Activated CD4-positive, alpha-beta T cell treated with anti-CD3 and anti-CD28 coated beads, Interleukin-2, amount 50 U/mL, for 16 hours (primary cell): ENCODE measurements at regions not wholly inside any gene's neighbourhood (a gene's known extent, or its start where the extent isn't known, plus 50 kb on each side); places are given as distances from the start of the nearest gene placed in this dataset.
"Not testable (repeated sequence)": the region's sequence is repeated elsewhere in the genome, so short reads cannot be mapped to it uniquely, and the experiment has no call there.

Source experiments
- DNase-seq: peaks from one replicate; pipeline ENCODE4 v3.0.0-alpha.2; 2020

DNA sequence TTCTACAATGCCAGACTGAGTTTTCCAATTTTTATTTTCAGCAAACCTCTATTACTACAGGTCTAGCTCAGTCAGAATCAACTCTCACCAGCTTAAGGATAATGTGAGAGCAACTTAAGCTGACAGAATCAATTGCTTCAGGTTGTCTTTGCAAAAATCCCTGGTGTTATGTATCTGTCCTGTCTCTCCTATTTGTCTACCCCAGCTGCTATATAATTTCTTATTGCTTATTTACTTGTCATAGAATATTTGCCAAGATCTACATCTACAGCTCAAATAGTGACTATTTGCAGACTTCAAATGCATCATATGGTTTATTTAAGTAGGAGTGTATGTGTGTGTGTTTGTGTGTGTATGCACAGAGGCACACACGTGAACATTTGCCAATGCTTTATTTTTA is 54.1 kb downstream of the FOXG1 start:
- no peak for DNase-seq

DNA sequence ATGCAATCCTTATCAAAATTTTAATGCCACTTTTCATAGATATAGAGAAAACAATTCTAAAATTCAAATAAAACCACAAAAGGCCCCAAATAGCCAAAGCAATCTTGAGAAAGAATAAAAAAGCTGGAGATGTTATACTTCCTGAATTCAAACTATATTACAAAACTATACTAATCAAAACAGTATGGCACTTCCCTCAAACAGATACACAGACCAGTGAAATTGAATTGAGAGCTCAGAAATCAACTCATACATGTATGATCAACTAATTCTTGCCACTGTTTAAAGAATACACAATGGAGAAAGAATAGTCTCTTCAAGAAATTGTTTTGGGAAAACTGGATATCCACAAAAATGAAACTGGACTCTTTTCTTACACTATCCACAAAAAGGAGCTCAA is 55.4 kb downstream of the FOXG1 start:
- DNase-seq, result no peak

DNA sequence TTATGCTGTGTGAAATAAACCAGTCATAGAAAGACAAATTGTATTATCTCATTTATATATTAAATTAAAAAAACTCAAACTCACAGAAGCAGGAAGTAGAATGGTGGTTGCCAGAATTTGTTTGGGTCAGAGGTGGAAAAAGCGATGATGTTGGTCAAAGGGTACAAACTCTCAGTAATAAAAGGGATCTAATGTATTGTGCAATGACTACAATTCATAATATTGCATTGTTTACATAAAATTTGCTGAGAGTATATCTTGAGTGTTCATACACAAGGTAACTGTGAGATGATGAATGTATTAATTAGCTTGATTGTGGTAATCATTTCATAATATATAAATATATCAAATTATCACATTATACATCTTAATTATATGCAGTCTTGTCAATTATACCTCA is 56.7 kb downstream of the FOXG1 start:
- no peak for DNase-seq

DNA sequence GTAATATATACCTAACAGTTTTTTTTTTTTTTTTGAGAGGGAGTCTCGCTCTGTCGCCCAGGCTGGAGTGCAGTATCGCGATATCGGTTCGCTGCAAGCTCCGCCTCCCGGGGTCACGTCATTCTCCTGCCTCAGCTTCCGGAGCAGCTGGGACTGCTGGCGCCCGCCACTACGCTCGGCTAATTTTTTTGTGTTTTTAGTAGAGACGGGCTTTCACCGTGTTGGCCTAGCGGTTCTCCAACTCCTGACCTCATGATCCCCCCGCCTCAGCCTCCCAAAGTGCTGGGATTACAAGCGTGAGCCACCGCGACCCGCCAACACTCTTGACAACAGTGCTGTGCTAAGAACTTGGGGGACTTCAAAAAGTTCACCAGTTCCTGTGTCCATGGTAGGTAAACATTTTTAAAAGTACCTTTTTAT is 63.5 kb downstream of the FOXG1 start:
- no peak for DNase-seq

DNA sequence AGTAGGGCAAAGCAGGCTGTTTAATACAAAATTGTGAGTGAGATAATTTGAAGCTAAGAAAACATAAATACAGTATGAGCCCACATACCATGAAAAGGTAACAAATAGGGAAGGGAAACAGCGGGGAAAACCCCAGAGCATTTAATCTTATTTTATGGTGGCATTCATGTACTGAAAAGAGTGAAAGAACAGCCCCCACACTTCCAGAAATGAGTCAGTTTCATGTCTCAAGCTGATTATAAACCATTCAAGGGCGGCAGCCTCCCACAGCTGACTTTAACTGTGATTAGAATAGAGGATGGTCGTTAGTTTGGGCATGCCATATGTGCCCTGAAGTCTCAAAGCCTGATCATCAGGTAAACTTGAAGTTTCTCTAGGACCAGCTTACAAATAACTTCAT is 64.5 kb downstream of the FOXG1 start:
- peak; percentile 9 for DNase-seq

DNA sequence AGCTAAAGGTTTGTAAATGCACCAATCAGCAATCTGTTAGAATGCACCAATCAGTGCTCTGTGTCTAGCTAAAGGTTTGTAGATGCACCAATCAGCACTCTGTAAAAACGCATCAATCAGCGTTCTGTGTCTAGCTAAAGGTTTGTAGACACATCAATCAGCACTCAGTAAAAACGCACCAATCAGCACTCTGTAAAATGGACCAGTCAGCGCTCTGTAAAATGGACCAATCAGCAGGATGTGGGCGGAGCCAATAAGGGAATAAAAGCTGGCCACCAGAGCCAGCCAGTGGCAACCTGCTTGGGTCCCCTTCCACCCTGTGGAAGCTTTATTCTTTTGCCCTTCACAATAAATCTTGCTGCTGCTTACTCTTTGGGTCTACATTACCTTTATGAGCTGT is 76.0 kb downstream of the FOXG1 start:
- not testable (repeated sequence) for DNase-seq

DNA sequence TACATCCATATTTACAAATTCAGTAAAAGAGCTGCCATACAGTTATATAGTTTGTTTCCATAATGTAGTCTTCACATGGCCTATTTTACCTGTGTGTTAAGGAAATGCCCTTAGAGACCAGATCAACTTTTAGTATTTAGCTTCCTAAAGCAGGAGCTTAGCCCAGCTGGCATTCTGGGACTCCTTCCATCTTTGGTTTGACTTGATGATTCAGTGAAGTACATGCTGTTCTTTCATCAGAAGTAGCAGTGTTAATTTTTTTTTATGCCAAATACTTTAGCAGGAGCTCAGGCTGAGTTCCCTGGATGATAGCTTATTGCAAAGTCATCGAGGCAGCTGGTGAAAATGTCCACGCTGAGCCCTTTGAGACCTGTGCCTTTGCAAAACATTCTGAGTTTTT is 101.0 kb downstream of the FOXG1 start:
- no peak for DNase-seq

DNA sequence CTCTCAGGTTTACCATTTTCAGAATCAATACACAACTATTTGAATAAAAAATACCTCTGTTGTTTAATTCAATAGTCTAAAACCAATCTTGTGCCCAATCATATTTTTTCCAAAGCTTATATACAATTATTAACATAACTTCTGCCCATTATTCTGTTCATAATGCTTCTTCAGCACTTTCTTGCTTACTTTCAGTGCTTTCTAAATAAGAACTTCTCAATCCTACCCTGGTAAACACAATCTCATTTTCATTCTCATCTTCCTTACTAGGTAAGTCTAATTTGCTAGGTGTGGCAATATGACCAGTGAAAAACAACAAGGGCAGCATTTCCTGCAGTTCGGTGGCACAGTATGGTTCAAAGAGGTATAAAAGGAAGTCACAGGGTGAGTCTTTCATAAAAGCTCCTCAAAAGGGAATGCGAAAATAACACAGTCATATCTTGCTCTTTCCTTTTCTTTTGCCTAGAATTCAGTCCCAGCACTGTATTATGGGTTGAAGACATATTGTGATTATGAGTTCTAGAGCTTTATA is 103.5 kb downstream of the FOXG1 start:
- DNase-seq, result no peak

DNA sequence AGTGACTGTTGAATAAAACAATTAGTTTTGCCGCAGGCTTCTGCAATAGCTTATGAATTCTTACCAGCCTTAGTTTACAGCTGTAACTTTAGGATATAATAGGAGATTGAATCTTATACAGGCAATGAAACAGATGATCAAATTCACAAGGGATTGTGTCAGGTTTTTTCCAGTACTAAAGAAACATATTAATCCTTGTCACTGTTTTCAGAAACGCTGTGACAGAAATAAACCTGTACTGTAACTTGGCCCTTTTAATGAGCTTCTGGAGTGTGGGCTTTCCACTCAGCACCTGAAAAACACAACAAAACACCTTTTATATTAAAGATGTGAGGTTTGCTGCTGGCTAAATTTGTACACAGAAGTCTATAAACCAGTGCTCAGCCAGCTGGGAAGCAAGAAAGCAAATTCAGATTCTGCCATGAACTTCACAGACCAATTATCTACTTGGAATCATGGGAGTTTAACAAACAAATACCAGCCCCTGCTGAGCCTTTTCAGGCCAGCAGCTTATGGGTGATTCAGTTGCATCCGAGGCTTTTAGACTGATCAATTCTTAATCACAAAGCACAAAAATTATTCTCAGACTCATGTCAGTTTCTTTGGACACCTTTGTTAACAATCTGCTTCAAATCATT is 109.5 kb downstream of the FOXG1 start:
- DNase-seq, result no peak

DNA sequence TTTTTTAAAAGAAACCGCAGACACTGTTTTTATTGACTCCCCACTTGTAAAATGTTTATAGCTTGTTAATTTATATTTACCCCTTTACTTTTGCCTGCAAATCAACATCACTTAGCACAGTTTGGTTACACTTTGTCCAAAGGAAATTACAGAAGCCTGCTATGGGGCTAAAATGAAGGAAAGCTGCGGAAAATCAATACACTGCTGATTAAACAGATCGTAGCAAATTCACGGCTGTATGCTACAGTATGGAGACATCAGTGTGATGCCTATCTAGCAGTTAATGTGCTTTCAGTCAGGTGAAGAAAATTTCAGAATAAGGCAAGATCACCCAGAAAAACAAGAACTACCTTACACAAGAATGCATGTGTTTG is 110.0 kb downstream of the FOXG1 start:
- no peak for DNase-seq

DNA sequence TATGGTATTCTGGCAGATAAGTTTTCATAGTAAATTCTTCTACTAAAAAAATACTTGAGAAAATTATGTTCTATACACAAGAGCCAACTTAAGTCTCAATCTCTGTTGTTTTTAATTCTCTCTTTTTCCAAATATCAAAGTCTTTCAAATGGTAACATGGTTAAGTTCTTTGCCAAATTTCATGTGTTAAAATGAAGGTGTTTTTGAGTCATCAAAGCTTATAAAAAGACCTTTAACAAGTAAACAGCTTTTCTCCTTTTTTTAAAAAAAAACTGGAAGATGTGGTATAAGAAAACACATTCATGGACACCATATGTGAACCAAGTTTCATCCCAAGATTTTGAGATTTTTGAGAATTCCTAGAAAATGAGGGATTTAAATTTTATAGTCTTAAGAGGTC is 111.3 kb downstream of the FOXG1 start:
- DNase-seq, result no peak

DNA sequence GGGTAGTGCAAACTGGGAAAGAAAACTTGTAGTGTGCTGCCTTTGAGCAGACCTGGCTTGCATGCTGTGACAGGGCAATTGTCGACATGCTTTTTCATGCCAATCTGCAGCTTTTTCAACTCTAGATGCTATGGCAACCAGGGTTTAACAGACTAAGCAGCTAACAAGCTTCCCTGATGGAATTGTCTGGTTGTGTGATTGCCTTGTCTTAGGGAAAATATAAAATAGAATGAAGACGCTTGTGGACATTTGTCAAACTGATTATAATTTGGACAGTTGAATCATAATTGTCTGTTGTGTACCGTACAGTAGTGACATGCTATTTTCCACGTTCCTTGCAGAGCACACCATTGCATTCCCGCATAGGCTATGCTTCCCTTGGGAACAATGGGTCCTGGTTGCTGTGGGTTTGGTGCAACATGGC is 113.0 kb downstream of the FOXG1 start:
- DNase-seq, result no peak

DNA sequence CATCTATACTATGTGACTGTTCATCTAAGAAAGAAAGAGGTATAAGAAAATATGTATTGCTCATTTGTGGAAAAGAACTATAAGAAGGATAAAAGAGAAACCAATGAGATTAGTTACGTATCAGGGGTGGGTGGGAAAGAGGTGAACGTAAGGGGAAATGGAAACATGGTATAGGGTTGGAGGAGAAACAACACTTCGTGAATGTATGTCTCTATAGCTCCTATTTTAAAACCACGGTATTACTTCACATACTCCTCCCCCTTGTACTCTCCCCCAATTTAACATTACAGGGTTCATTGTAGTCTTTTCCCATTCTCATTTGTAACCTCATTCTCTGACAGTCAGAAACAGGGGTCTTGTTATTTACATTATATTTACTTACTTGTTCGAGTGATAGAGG is 120.4 kb downstream of the FOXG1 start:
- DNase-seq, result no peak

DNA sequence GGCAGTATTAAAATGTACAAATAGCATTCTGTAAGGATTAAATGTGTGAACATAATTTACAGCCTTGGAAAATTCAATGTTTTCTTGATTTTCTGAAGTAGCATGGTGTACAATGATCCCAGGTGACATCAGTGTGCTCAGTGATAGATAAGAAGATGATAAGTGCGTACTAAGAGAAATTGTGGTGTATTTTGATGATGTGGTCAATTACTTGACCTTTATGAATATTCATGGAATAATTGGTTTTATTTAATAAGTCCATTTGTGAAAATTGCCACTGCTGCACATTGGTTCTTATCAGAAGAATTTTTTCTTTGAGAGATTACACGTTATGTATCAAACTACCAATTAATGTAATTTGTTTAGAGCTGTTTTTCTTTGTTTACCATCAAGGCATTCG is 128.8 kb downstream of the FOXG1 start:
- DNase-seq, result no peak

DNA sequence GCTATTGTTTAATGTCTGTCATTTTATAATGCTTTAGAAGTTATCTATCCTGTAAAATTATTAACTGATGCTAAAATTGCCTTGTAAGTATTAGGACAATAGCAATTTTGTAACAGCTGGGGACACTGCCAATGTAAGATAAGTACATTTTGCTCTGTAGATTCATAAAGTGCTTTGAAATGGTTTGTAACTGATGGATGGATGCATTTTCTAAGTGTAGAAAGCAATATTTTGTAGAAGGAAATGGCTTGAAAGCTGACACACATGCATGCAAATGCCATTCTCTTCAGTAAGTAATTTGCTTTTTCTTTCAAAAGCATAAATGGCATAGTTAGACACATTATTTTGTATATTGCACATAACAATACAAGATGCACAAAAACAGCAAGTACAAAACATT is 129.8 kb downstream of the FOXG1 start:
- DNase-seq, result no peak

DNA sequence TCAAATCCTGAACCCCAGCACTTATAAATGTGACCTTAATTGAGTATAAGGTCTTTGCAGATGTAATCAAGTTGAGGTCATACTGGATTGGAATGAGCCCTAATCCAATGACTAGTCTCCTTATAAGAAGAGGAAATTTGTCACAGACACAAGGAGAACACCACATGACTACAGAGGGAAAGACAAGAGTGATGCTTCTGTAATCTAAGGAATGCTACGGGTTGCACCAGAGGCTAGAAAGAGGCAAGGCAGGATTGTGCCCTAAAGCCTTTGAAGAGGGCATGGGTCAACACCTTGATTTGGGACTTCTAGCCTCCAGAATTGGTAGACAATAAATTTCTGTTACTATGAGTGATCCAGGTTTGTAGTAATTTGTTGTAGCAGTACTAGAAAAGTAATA is 135.0 kb downstream of the FOXG1 start:
- DNase-seq, result no peak

DNA sequence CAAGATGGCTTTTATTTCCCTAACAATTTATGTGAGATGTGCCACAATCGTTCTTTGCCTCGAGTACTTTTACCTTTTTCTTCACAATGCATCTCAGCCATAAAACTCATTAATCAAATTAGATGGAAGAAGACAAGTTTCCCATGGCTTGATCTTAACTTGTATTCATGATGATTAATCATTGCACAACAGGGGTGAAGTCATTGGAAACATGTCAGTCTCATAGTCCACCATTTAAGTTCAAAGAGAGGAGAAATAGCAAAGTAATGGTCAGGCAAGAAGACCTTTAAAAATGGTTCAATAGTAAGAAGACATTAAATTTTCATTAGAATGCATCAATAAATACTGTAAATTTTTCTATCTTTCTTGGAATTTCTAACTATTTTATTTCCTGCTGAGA is 136.3 kb downstream of the FOXG1 start:
- DNase-seq, result no peak

DNA sequence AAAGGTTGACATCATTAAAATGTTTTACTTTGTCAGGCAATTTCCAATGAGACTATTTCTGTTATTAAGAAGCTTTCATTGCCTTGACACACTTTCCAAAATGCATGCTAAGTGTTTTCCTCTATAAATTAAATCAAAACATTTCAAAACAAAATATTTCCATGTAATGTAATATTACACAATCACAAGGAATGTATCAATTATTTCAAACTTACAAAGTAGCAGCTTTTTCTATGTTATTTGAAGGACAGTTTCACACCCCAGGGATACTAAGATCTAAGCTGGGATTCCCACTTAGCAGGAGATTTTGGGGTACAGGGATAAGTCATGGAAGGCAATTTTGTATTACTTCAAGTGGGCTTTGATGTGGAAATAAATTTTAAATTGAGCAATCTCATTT is 144.9 kb downstream of the FOXG1 start:
- no peak for DNase-seq

DNA sequence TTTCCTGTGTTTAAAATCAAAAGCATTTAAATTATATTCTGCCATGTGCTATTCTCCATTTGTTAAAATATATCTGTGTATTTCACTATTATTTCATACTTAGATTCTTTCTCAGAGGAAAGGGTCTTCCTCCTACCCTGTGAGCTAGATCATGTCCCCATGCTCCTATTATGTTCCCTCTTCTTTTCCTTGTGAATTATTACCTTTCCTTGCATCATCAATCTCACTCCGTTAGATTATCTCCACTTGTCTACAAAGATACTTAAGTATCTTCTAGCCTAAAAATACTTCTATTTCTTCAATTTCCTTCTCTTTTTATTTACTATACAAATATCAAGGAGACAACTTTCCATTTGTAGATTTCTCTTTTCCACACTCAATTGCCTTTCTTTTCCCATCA is 146.5 kb downstream of the FOXG1 start:
- no peak for DNase-seq

DNA sequence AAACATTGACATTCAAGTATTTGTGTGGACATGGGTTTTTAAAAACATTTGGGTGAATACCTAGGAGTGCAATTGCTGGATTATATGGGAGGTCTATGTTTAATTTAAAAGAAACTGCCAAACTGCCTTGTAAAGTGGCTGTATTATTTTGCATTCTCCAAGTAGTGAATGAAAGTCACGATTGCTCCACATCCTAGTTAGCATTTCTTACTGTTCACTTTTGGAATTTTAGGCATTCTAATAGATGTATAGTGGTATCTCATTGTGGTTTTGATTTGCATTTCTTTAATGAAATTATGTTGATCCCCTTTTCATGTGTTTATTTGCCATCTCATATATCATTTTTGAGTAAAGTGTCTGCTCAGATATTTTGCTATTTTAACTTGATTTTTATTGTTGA is 159.5 kb downstream of the FOXG1 start:
- DNase-seq, result no peak

DNA sequence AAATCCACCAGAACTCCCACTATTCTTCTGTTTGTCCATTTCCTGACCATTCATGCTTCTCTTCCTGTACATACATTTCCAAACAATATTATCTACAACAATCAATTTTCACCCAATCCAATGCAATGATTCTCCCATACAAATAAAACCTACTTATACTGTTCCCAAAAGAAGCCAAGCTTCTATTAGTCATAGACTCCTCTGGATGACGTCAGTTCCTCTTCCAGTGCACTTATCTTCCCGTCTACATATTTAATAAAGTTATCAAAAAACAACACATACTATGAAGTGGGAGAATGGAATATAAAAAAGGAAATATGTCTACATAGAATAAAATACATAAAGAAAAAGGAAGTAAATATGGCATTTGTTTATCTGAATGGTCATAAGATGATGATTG is 165.4 kb downstream of the FOXG1 start:
- no peak for DNase-seq

DNA sequence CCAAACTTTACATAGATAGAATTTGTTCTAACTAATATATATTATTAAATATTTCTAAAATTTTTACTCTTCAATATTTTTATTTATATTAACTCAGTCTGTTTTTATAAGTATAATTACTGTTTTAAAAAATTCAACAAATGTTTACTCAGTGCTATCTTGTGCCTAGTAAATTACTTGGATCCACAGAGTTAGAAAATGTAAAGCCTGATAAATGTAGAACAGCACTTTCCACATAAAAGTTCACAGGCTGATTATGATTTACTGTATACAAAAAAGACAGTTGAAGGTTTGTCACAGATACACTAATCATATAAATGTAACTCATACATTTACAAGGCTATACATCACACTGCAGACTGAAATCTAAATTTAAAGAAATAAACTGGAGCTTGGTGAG is 170.0 kb downstream of the FOXG1 start:
- DNase-seq, result no peak

DNA sequence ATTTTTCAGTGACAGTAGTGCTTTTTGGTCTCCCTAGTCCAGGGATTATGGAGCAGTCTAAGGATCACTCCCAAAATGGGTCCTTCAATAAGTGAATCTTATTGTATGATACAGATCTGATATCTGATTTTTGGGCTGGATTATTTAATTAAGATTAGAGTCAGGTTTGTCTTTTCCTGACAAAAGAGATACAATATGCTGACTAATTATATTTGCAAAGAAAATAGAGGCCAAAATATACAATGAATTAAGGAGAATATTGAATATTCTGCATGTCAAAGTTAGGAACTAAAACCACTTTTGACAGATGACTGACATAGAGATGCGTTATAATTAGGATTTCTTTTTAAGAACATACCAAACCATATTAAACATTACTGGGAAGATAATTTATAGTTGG is 175.2 kb downstream of the FOXG1 start:
- no peak for DNase-seq

DNA sequence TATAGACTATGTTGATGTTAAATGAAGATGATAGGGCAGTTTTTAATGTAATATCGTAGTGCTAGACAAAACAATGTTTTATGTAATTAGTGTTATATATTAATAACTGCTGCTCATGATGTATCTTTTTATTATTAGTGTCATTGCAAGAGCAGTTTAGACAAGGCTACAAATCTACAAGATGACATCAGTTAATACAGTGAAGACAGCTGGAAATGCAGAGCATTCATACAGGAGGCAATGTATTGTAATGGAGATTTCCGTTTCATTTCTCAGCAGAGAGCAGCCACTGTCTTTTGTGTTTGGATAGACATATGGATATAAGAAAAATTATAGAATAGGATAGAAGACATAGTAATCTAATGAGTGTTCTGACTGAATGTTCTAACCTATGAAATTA is 178.0 kb downstream of the FOXG1 start:
- no peak for DNase-seq

DNA sequence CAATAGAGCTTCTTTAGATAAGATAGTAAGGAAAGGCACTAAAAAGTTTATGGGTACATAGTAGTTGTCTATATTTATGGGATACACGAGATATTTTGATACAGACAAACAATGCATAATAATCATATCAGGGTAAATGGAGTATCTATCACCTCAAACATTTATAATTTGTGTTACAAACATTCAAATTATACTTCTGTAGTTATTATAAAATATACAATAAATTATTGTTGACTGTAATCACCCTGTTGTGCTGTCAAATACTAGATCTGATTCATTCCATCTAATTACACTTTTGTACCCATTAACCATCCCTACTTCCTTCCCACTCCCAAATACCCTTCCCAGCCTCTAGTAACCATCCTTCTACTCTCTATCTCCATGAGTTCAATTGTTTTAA is 179.7 kb downstream of the FOXG1 start:
- no peak for DNase-seq

DNA sequence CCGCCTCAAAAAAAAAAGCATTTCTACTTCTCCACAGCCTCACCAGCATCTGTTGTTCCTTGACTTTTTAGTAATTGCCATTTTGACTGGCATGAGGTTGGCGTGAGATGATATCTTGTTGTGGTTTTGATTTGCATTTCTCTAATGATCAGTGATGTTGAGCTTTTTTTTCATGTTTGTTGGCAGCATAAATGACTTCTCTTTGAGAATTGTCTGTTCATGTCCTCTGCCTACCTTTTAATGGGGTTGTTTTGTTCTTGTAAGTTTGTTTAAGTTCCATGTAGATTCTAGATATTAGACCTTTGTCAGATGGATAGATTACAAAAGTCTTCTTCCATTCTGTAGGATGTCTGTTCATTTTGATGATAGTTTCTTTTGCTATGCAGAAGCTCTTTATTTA is 182.9 kb downstream of the FOXG1 start:
- no peak for DNase-seq
